ENCODE measurements at regions not wholly inside any gene's neighbourhood (a gene's known extent, or its start where the extent isn't known, plus 50 kb on each side); places are given as distances from the start of the nearest gene placed in this dataset.

GRCh38 chr11:10632483-10632882 is 61.1 kb downstream of the IRAG1 start:
- TF ChIP-seq, protein P1, sequence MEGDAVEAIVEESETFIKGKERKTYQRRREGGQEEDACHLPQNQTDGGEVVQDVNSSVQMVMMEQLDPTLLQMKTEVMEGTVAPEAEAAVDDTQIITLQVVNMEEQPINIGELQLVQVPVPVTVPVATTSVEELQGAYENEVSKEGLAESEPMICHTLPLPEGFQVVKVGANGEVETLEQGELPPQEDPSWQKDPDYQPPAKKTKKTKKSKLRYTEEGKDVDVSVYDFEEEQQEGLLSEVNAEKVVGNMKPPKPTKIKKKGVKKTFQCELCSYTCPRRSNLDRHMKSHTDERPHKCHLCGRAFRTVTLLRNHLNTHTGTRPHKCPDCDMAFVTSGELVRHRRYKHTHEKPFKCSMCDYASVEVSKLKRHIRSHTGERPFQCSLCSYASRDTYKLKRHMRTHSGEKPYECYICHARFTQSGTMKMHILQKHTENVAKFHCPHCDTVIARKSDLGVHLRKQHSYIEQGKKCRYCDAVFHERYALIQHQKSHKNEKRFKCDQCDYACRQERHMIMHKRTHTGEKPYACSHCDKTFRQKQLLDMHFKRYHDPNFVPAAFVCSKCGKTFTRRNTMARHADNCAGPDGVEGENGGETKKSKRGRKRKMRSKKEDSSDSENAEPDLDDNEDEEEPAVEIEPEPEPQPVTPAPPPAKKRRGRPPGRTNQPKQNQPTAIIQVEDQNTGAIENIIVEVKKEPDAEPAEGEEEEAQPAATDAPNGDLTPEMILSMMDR (IDR thresholded peaks at IDR 0.05) = no peak
- no peak for TF ChIP-seq POLR2A (IDR thresholded peaks at IDR 0.05)
- no peak for TF ChIP-seq POLR2AphosphoS5 (IDR thresholded peaks at IDR 0.05)
- TF ChIP-seq EP300 (IDR thresholded peaks at IDR 0.05) = no peak
